K562 (cell line): ENCODE measurements at regions not wholly inside any gene's neighbourhood (a gene's known extent, or its start where the extent isn't known, plus 50 kb on each side); places are given as distances from the start of the nearest gene placed in this dataset.

Experiments used
- ATAC-seq: fragments of 200-7000 bp; cut with Tn5 transposase; 3 replicates; pipeline ENCODE4 v1.9.1; 2020; ENCODE audit warnings: moderate library complexity
- BruUV-seq: library from RNA; stranded (reverse); fragments of 400-500 nt; replicated peaks from 2 replicates; lab custom pipeline; 2021; lab: Mats Ljungman, UMichigan
- CTCF ChIA-PET: fragments of 300-600 bp; formaldehyde crosslinking; extraction: SDS; loops from one replicate; lab custom pipeline; 2021; ENCODE audit warnings: low intra/inter-chr PET ratio; lab: Yijun Ruan, JAX
- POLR2A ChIA-PET: fragments of 300-600, 350-650 bp; sonication (Branson Sonifier 250); formaldehyde crosslinking; extraction: SDS; loops from one replicate; lab custom pipeline; 2021; ENCODE audit warnings: antibody characterized with exemption, inconsistent platforms; lab: Yijun Ruan, JAX
- DNase-seq, 4 experiments: peaks; one replicate each; pipeline versions ENCODE4 v3.0.0 to v3.0.0-alpha.2; 2011 to 2018; ENCODE audit warnings: low spot score in 3 of 4, mixed read lengths in 3 of 4; ENCODE audit errors: extremely low read depth in 1 of 4
- FAIRE-seq: peaks from 2 replicates; lab custom pipeline; 2011; peaks lifted over from hg19 to GRCh38; lab: Jason Lieb, UNC
- H2AFZ ChIP-seq: 2 replicates; pipeline ENCODE4 v1.6.0; 2011; ENCODE audit warnings: low read depth, low read length, control low read depth, inconsistent platforms
- H3K27ac ChIP-seq: fragments of 200-600 bp; 3 replicates; pipeline ENCODE4 v1.8.0; 2011; ENCODE audit warnings: low read depth, mild to moderate bottlenecking, control low read depth, inconsistent platforms, low read length, moderate library complexity, mixed read lengths; ENCODE audit errors: extremely low read depth
- H3K27me3 ChIP-seq, 2 experiments: fragments of 300-600 bp in 1 of 2; 2 replicates in 1 of 2; 3 replicates in 1 of 2; pipeline versions ENCODE4 v1.6.0 to v1.8.0; 2011; ENCODE audit warnings: inconsistent platforms in 2 of 2, low read length in 2 of 2, mild to moderate bottlenecking in 1 of 2, mixed read lengths in 1 of 2, moderate library complexity in 1 of 2; ENCODE audit not compliant: control insufficient read depth in 2 of 2, insufficient read depth in 2 of 2
- H3K36me3 ChIP-seq: fragments of 300-600 bp; 3 replicates; pipeline ENCODE4 v1.8.0; 2011; ENCODE audit warnings: mild to moderate bottlenecking, low read length, inconsistent platforms; ENCODE audit not compliant: control insufficient read depth, insufficient read depth
- H3K4me1 ChIP-seq, 2 experiments: fragments of 200-600 bp in 1 of 2; replicated peaks in 1 of 2; 2 replicates in 1 of 2; 3 replicates in 1 of 2; pipeline versions ENCODE4 v1.5.1 to v1.8.0; 2011; ENCODE audit warnings: inconsistent platforms in 2 of 2, low read length in 2 of 2, mild to moderate bottlenecking in 1 of 2, mixed read lengths in 1 of 2, moderate library complexity in 1 of 2; ENCODE audit not compliant: control insufficient read depth in 2 of 2, insufficient read depth in 2 of 2
- H3K4me2 ChIP-seq: 2 replicates; pipeline ENCODE4 v1.6.1; 2011; ENCODE audit warnings: low read length, control low read depth, inconsistent platforms, mixed read lengths; ENCODE audit not compliant: insufficient read depth
- H3K4me3 ChIP-seq: fragments of 200-600 bp; sonication (generic), shearing (Covaris generic); 2 replicates; pipeline ENCODE4 v1.5.1; 2016; ENCODE audit warnings: control low read depth, inconsistent platforms
- H3K79me2 ChIP-seq: fragments of 200-600 bp; 3 replicates; pipeline ENCODE4 v1.8.0; 2011; ENCODE audit warnings: low read length, inconsistent platforms; ENCODE audit not compliant: control insufficient read depth, insufficient read depth
- H3K9ac ChIP-seq, 2 experiments: 2 replicates each; pipeline versions ENCODE4 v1.6.0 to v1.6.1; 2011; ENCODE audit warnings: low read depth in 2 of 2, low read length in 2 of 2, control low read depth in 1 of 2, inconsistent platforms in 1 of 2, mild to moderate bottlenecking in 1 of 2, mixed read lengths in 1 of 2; ENCODE audit not compliant: insufficient read depth in 1 of 2
- H3K9me1 ChIP-seq: one replicate; pipeline ENCODE4 v1.6.0; 2011; ENCODE audit warnings: inconsistent platforms, mild to moderate bottlenecking, low read length, moderate library complexity; ENCODE audit not compliant: control insufficient read depth, insufficient read depth
- H3K9me3 ChIP-seq: replicated peaks from 2 replicates; pipeline ENCODE4 v1.5.1; 2011; ENCODE audit warnings: low read depth, low read length, inconsistent platforms; ENCODE audit not compliant: control insufficient read depth, insufficient read depth
- H4K20me1 ChIP-seq: replicated peaks from 2 replicates; pipeline ENCODE4 v1.6.1; 2011; ENCODE audit warnings: low read length, inconsistent platforms, mixed read lengths; ENCODE audit not compliant: control insufficient read depth, insufficient read depth
- BCOR ChIP-seq: fragments of 450-650 bp; IDR thresholded peaks from 2 replicates; pipeline ENCODE4 v1.6.1; 2016
- CEBPB ChIP-seq: fragments of 450-650 bp; IDR thresholded peaks from 2 replicates; pipeline ENCODE4 v1.6.1; 2016; ENCODE audit warnings: missing genetic modification characterization, missing compliant biosample characterization
- DIDO1 ChIP-seq: fragments of 450-650 bp; IDR thresholded peaks from 2 replicates; pipeline ENCODE4 v1.6.1; 2016; ENCODE audit warnings: low read depth, missing biosample characterization, missing genetic modification characterization
- KDM1A ChIP-seq, 2 experiments: fragments of 450-650 bp; IDR thresholded peaks; 2 replicates each; pipeline ENCODE4 v1.6.1; 2016; ENCODE audit warnings: mild to moderate bottlenecking in 2 of 2
- LARP7 ChIP-seq: fragments of 450-650 bp; IDR thresholded peaks from 2 replicates; pipeline ENCODE4 v1.6.1; 2016
- RBM25 ChIP-seq: fragments of 200-400 bp; formaldehyde crosslinking; IDR thresholded peaks from 2 replicates; pipeline ENCODE4 v1.6.1; 2018; ENCODE audit warnings: low read length, low read depth, moderate library complexity; ENCODE audit not compliant: severe bottlenecking
- RCOR1 ChIP-seq, 2 experiments: IDR thresholded peaks; 2 replicates each; pipeline ENCODE4 v1.6.1; 2012; ENCODE audit warnings: low read depth in 2 of 2, low read length in 2 of 2, borderline replicate concordance in 1 of 2, improper control_type of control experiment in 1 of 2
- SMAD2 ChIP-seq: fragments of 150-350 bp; IDR thresholded peaks from 2 replicates; pipeline ENCODE4 v1.6.1; 2014; ENCODE audit warnings: low read depth, mild to moderate bottlenecking, low read length
- ZKSCAN1 ChIP-seq: fragments of 150-350 bp; IDR thresholded peaks from 2 replicates; pipeline ENCODE4 v1.6.1; 2016; ENCODE audit warnings: low read depth, low read length
- ZNF639 ChIP-seq, 2 experiments: fragments of 200-800 bp in 1 of 2; sonication (Bioruptor generic) in 1 of 2; sonication (generic) in 1 of 2; formaldehyde crosslinking in 1 of 2; IDR thresholded peaks in 1 of 2; conservative IDR thresholded peaks in 1 of 2; 2 replicates each; pipeline versions ENCODE4 v1.5.0 to v1.6.1; 2016 to 2020; ENCODE audit warnings: missing compliant biosample characterization in 1 of 2, missing genetic modification characterization in 1 of 2, missing genetic modification reagents in 1 of 2
- WGBS: fragments of 100-300 bp; shearing (Covaris generic); methylation state at CpG from one replicate; pipeline ENCODE4 v1.1.6; 2016; ENCODE audit warnings: low coverage, mixed read lengths; ENCODE audit not compliant: insufficient coverage; ENCODE audit errors: missing lambda C conversion rate; 5-methylcytosine and 5-hydroxymethylcytosine counted together
- in situ Hi-C: fragments of 300-500 bp; cut with MboI; formaldehyde crosslinking; loops from 4 replicates; pipeline ENCODE4 v1.15.0; 2018; ENCODE audit warnings: inconsistent platforms, mixed read lengths
- intact Hi-C: fragments of 100-400 bp; cut with micrococcal nuclease; formaldehyde crosslinking; loops from 2 replicates; pipeline ENCODE4 v1.14.2; 2022

- Histone ChIP-seq H3K27me3 (no peaks in the 10 kb centered on the region), H3K4me1 (no peaks in the 10 kb centered on the region), H3K9me1 (no peaks in the 10 kb centered on the region), H3K79me2 (no peaks in the 10 kb centered on the region), H3K36me3 (no peaks in the 10 kb centered on the region), H3K27ac (no peak overlapping the region), H3K4me3 (no peak overlapping the region), H3K9ac (no peak overlapping the region), H4K20me1 (no peaks in the 10 kb centered on the region), H2AFZ (no peak overlapping the region), H3K9me3 (no peaks in the 10 kb centered on the region), H3K4me2 (no peak overlapping the region)
- 69% methylated on average over 3 of the region's 3 CpGs for WGBS
- ChIA-PET CTCF (no interaction called here), POLR2A (interaction anchor here (0.5 to 0.9 kb wide), 2 partner anchors 18 to 967 kb away, joined by 3 to 4 read pairs; no protein-coding TSS in a partner anchor)
- peak; percentile 82; the same call in 1 of the 2 replicates for TF ChIP-seq ZKSCAN1
- TF ChIP-seq DIDO1 = no peak
- FAIRE-seq (no peak), ATAC-seq (no peak), DNase-seq (no peak)
- intact Hi-C loops (no loop called here), in situ Hi-C loops (no loop called here)
- BruUV-seq = no TSS peak
Observed at GRCh38 chr6:14756340-14756739, 489.5 kb upstream of the JARID2 start.

GRCh38 chr6:14757014-14757413 is 488.9 kb upstream of the JARID2 start:
- ChIA-PET CTCF (no interaction called here), POLR2A (no interaction called here)
- DNase-seq (no peak), ATAC-seq (no peak), FAIRE-seq (no peak)
- H3K9ac ChIP-seq = no peak overlapping the region
- peak; percentile 57; the same call in 1 of the 2 replicates for TF ChIP-seq BCOR
- TF ChIP-seq RCOR1 (IDR thresholded peaks at IDR 0.05; ENCODE audit: borderline replicate concordance in 1 of 2, low read depth in 2 of 2, low read length in 2 of 2) = 0 out of 4 replicates have a peak, but pooled peaks of 1 of the 2 experiments have one; percentile 17
- no peak for TF ChIP-seq LARP7
- TF ChIP-seq RBM25 = peak; percentile 95
- peak in 1 of 2 experiments; percentile 8; a peak in 1 of 4 replicates for TF ChIP-seq KDM1A (IDR thresholded peaks at IDR 0.05)
- no peak for TF ChIP-seq CEBPB
- TF ChIP-seq ZNF639 (CRISPR knock-in tag; conservative IDR thresholded peaks at IDR 0.05 in 1 of 2, IDR thresholded peaks at IDR 0.05 in 1 of 2) = no peak
- no peak for TF ChIP-seq SMAD2
- H3K79me2 ChIP-seq = no peaks in the 10 kb centered on the region
- 22% methylated on average over 1 of the region's 1 CpG for WGBS
- in situ Hi-C loops (no loop called here), intact Hi-C loops (no loop called here)
- no peaks in the 10 kb centered on the region for H3K27me3 ChIP-seq
- H3K36me3 ChIP-seq = no peaks in the 10 kb centered on the region
- H3K27ac ChIP-seq = no peak overlapping the region
- no peaks in the 10 kb centered on the region for H3K9me3 ChIP-seq
- no peak overlapping the region for H3K4me2 ChIP-seq
- H3K4me3 ChIP-seq = no peak overlapping the region
- no peaks in the 10 kb centered on the region for H3K9me1 ChIP-seq
- H4K20me1 ChIP-seq = no peaks in the 10 kb centered on the region
- no peak overlapping the region for H2AFZ ChIP-seq
- H3K4me1 ChIP-seq = peaks cover 0 to 4% of the 10 kb centered on the region in 2 experiments; a peak in 2 of 5 replicates
- no TSS peak for BruUV-seq
